ENCODE measurements at regions not wholly inside any gene's neighbourhood (a gene's known extent, or its start where the extent isn't known, plus 50 kb on each side); places are given as distances from the start of the nearest gene placed in this dataset.

DNA sequence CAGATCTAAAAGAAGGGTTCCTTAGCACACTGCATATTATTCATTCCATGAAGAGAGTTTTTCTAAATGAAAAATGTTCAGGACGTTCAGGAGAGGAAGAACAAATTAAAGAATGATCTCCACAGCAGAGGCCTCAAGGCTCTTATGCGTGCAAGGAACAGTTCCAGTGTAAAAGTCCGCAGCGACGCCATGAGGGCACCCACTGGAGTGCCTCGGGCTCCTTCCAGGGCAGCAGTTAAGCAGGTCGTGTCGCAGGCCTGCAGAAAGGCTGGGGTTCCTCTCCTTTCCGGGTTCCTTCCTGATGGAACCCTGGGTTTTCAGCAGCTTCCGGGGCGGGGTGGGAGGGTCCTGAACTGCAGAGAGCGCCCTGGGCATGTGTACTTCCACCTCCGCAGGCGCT lies 87.1 kb upstream of the SELENOP start:
- H3K27ac ChIP-seq: no peak overlapping the region
- TF ChIP-seq, protein P1, sequence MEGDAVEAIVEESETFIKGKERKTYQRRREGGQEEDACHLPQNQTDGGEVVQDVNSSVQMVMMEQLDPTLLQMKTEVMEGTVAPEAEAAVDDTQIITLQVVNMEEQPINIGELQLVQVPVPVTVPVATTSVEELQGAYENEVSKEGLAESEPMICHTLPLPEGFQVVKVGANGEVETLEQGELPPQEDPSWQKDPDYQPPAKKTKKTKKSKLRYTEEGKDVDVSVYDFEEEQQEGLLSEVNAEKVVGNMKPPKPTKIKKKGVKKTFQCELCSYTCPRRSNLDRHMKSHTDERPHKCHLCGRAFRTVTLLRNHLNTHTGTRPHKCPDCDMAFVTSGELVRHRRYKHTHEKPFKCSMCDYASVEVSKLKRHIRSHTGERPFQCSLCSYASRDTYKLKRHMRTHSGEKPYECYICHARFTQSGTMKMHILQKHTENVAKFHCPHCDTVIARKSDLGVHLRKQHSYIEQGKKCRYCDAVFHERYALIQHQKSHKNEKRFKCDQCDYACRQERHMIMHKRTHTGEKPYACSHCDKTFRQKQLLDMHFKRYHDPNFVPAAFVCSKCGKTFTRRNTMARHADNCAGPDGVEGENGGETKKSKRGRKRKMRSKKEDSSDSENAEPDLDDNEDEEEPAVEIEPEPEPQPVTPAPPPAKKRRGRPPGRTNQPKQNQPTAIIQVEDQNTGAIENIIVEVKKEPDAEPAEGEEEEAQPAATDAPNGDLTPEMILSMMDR (conservative IDR thresholded peaks at IDR 0.05; ENCODE audit: low read depth): no peak
- DNase-seq (ENCODE audit: low spot score): no peak
- ChIA-PET CTCF (interaction anchor here (0.7 to 1.6 kb wide), 2 partner anchors 11 to 122 kb away, joined by 3 to 4 read pairs; no protein-coding TSS in a partner anchor), POLR2A (ENCODE audit: low non-redundant PET) (no interaction called here)

DNA sequence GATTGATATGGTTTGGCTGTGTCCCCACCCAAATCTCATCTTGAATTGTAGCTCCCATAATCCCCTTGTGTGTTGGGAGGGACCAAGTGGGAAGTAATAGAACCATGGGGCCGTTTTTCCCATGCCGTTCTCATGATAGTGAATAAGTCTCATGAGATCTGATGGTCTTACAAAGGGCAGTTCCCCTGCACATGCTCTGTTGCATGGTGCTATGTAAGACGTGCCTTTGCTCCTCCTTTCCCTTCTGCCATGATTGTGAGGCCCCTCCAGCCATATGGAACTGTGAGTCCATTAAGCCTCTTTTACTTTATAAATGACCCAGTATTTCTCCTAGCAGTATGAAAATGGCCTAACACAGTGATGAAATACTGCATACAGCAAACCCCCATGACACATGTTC lies 84.8 kb upstream of the SELENOP start:
- POLR2A ChIA-PET (ENCODE audit: low non-redundant PET): no interaction called here
- H3K27ac ChIP-seq: no peak overlapping the region
- CTCF ChIA-PET: no interaction called here
- TF ChIP-seq, protein P1 (conservative IDR thresholded peaks at IDR 0.05; ENCODE audit: low read depth): no peak
- DNase-seq (ENCODE audit: low spot score): no peak

DNA sequence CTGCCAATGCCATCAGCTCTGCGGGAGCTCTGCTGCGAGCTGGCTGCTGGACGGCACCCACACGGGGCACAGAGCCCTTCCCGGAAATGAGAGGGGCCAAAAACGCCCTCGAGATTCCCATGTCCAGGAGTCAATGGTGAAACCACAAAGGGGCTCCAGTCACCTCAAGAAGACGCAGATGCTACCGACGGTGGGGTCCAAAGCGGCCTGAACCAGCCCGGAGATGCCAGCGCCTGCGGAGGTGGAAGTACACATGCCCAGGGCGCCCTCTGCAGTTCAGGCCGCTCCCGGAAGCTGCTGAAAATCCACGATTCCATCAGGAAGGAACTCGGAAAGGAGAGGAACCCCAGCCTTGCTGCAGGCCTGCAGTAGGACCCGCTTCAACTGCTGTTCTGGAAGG lies 82.4 kb upstream of the SELENOP start:
- no peak overlapping the region for H3K27ac ChIP-seq
- DNase-seq (ENCODE audit: low spot score): no peak
- TF ChIP-seq, protein P1 (conservative IDR thresholded peaks at IDR 0.05; ENCODE audit: low read depth): no peak
- ChIA-PET CTCF (no interaction called here), POLR2A (ENCODE audit: low non-redundant PET) (no interaction called here)

DNA sequence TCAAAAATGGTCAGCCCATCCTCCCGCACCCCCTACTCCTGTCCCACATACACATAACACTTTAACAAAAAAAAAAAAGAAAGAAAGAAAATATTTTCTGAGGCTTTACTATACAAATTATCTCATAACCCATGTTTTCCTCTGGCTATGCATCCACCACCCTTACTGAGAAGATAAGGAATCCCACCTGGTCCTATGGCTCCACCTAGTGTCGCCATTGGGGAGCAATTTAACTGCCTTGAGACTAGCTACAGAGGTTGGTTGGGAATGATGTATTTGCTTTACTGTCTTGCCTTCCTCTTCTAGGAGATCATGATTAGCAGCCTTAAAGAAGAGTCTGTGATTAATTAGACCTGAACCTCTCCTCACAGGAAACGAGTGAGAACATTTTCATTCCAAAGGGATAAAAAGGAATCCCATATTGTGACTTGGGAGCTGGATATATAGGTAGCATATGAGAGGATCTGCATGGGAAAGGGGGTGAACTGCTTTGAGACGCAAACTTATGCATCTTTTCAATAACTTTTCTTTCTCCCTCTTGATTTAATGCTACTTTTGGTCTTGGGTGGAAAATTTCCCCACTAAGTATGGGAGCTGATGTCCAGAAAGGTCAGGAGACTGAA lies 77.7 kb upstream of the SELENOP start:
- H3K27ac ChIP-seq: no peak overlapping the region
- TF ChIP-seq, protein P1 (conservative IDR thresholded peaks at IDR 0.05; ENCODE audit: low read depth): peak; percentile 98
- peak; percentile 78 for DNase-seq (ENCODE audit: low spot score)
- CTCF ChIA-PET: interaction anchor here (0.6 to 1.6 kb wide), 14 partner anchors 11 to 966 kb away, joined by 3 to 11 read pairs (median 5); partner anchors contain the start of gene GHR
- POLR2A ChIA-PET (ENCODE audit: low non-redundant PET): no interaction called here

DNA sequence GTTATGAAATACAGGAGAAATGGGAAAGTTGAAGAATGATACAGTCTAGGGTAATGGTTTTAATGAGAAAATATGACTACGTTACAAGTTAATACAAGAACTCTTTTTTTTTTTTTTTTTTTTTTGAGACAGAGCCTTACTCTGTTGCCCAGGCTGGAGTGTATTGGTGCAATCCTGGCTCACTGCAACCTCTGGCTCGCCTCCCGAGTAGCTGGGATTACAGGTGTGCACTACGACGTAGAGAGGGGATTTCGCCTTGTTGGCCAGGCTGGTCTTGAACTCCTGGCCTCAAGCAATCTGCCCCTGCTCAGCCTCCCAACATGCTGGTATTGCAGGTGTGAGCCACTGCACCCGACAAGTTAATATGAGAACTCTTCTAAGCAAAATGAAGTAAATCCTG lies 77.1 kb upstream of the SELENOP start:
- ChIA-PET POLR2A (ENCODE audit: low non-redundant PET) (no interaction called here), CTCF (interaction anchor here (1.0 to 1.6 kb wide), 3 partner anchors 121 to 305 kb away, joined by 6 to 11 read pairs (median 6); no protein-coding TSS in a partner anchor)
- no peak for DNase-seq (ENCODE audit: low spot score)
- no peak overlapping the region for H3K27ac ChIP-seq
- TF ChIP-seq, protein P1 (conservative IDR thresholded peaks at IDR 0.05; ENCODE audit: low read depth): no peak

DNA sequence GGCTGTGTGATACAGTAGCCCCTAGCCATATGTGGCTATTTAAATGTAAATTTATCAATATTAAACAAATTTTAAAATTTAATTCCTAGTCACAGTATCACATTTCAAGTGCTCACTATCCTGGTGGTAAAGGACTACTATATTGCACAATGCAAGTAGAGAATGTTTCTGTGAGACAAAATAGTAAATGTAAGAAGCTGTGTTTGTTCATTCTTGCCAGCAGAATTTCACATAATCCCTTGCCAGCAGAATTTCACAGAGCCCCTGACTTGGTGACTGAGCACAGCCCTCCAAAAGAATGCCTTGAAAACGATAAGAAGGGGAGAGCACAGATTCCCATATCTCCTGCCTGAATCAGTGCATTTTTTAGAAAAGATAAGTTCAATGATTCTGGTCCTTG lies 75.9 kb upstream of the SELENOP start:
- CTCF ChIA-PET: no interaction called here
- no peak for DNase-seq (ENCODE audit: low spot score)
- POLR2A ChIA-PET (ENCODE audit: low non-redundant PET): no interaction called here
- H3K27ac ChIP-seq: no peak overlapping the region
- TF ChIP-seq, protein P1 (conservative IDR thresholded peaks at IDR 0.05; ENCODE audit: low read depth): no peak

All from RWPE1 (cell line).